HG03575 (cell line): ENCODE measurements at regions not wholly inside any gene's neighbourhood (a gene's known extent, or its start where the extent isn't known, plus 50 kb on each side); places are given as distances from the start of the nearest gene placed in this dataset.
"Not testable (repeated sequence)": the region's sequence is repeated elsewhere in the genome, so short reads cannot be mapped to it uniquely, and the experiment has no call there.

Experiments
- ATAC-seq: cut with Tn5 transposase; IDR thresholded peaks from one replicate; pipeline ENCODE4 v1.9.1; 2021; ENCODE audit not compliant: unreplicated experiment, insufficient number of reproducible peaks, low FRiP score; ENCODE audit errors: extremely low read depth

DNA sequence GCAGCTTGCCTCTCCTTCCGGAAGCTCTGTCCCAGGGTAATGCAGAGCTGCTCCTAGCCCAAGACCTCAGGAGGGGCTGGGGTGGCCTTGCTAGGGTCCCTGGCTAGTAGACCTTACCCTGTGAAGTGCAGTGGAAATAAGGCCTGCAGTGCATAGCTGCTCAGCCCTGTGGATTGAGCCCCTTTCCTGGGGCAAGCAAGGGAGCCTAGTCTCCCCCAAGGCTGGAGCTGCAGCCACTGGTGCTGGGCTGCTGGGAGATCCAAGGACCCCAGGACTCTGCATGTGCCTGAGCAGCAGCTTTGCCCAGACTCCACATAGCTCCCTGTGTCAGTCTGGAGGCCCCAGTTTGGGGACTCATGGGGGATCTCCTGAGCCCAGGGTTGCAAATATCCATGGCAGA lies 57.9 kb downstream of the FANCF start:
- no peak for ATAC-seq

DNA sequence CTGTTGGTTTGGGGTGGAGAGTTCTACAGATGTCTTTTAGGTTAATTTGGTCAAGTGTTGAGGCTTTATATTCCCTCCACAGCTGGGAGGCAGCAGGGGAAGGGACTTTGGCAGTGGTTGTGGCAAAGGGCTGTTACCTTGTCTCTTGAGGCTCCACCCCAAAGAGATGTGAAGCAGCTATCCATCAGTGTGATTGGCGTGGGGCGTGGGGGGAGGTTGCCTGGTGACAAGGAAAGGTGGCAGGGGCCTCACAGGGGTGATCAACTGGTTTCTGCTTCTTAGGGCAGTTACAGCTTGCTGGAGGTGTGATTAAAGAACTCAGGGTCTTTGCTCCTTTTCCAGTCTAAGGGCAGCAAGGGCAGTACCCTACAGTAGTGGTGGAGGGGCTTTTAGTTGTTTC lies 59.3 kb downstream of the FANCF start:
- ATAC-seq = no peak

DNA sequence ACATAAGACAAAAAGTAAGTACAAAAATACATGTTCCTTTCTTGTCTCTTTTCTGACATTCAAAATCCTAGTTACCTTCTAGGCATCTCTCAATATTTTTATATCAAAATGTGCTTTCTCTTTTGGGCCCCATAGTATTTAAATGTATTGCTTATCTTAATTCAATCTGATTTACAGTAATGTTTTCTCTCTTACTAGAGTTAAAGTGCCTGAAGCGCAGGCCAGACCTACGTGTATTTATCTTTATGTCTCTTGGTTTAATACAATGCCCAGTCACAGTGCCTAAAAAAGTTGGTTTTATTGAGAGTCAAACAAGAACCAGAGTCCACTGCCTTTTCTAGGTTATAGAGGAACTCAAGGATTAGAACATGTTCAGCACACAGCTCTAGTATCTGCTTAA lies 64.3 kb downstream of the FANCF start:
- no peak for ATAC-seq

DNA sequence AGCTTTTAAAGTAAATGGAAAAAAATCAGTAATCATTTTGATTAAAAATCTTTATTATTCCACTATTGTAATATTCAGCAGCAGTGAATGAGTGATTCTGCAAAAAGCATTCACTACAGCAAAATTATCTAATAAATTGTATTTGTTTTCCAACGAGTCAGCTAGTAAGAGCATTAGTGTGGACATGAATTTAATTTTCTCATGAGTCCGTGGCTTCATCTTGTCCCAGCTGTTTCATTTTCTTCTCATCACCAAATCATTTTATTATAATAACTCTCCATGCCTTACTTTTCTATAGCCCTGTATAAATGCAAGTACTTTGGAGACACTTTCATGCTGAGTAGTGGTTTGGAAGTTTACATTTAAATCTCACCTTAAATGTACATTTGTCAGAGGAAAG lies 66.2 kb downstream of the FANCF start:
- ATAC-seq = no peak

DNA sequence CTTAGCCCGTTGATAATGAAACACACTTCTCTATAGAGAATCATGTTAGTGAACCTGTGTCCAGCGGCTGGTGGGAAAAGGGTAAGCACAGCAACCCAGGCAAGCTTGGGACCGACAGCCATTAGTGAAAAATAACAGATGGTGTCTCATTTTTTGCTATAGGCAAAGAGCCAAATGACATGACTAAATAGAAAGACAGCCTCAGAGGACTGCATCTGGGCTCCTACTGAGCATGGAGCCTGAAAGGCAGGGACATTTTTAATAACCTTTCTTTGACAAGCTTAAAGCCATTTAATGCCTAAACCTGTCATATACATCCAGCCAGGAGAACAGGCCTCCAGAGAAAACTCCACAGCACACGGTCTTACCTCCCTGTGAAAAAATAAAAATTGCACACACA lies 67.0 kb downstream of the FANCF start:
- no peak for ATAC-seq

DNA sequence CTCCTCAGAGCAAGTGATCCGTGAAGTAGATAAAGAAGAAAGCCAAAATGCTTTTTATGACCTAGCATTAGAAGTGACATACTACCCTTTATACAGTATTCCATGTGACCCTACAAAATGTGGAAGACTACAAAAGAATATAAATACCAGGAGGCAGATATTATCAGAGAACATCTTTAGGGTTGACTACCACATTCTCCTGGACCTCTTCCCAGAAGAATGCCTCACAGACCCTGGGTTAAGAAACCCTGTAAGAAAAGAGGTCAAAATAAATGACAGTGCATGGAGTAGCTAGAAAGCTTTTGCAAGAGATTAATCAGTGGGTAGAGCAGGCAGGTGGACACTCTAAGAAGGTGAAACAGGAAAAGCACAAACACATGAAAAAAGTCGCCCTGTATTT lies 69.2 kb downstream of the FANCF start:
- no peak for ATAC-seq

DNA sequence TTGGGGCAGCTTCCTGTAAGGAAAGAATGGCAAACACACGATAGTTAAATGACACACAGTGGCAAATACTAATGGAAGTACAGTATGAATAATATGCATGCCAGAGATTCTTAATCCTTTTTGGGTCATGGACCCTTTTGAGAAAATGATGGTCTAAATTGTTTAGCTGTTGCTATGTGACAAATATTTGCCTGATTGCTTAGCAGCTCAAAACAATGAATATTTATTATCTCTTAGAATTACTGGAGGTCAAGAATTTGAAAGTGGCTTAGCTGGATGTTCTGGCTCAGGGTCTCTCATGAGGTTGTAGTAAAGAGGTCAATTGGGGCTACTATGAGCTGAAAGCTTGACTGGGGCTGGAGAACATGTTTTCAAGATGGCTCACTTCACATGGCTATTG lies 69.7 kb downstream of the FANCF start:
- ATAC-seq = no peak

DNA sequence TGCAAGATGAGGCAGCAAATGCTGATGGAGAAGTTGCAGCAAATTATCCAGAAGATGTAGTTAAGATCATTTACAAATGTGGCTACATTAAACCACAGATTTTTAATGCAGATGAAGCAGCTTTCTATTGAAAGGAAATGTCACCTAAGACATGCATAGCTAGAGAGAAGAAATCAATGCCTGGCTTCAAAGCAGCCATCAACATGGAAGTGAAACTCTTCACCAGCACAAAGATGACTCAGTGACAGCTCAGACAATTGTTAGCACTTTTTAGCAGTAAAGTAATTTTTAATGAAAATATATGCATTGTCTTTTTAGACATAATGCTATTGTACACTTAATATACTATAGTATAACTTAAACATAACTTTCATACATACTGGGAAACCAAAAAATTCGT lies 71.4 kb downstream of the FANCF start:
- peak; percentile 78 for ATAC-seq

DNA sequence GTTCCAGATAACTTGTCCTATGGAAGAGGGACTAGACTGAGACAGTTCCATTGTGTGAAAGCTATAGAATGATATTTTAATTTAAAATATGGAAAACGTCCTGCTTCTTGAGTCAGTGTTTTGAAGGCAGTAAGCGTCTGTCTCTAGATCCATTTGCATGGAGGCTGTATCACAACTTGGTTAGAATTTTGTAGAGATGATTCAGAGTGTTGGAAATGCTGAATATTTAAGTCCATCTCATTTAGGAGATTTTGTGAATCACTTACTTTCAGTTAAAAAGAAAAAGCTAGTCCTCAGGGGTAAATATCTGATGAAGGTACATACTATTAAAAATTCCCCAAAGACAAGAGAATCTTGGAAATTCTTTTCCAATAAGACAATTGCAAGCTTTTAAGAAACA lies 72.7 kb downstream of the FANCF start:
- ATAC-seq = no peak

DNA sequence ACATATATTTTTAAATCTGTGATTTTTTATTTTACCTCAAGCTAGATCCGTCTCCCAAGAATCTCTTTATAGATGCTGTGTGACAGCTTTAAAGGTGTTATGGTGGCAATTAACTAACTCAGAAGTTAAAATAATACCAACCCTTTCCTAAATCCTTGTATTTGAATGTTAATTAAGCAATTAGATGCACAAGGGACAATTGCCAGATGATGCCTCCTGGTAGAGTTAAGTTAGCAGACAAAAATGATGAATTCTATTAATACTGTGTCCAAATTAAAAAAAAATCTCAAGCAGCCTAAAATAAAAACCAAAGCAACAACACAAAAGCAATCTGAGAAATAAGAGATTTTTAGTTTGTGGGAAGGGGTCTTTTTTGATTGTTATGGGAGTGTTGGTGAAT lies 78.9 kb downstream of the FANCF start:
- no peak for ATAC-seq

DNA sequence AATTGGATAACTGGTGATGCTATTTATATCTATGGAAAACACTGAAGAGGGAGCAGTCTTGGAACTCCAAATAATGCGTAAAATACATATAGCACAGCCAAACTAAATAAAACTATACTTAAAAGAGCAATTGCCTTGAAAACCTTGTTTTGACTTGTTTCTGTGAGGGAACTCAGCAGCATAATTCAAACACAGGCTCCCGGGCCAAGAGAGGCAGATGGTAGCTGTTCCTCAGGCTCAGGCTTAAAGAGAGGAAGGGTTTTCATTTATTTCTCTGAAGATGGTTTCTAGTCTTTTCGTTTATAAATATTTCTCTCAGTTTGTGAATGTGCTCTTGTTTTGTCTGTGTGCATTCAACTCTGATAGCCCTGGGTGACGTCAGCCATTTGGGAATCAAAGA lies 82.4 kb downstream of the FANCF start:
- ATAC-seq = no peak

DNA sequence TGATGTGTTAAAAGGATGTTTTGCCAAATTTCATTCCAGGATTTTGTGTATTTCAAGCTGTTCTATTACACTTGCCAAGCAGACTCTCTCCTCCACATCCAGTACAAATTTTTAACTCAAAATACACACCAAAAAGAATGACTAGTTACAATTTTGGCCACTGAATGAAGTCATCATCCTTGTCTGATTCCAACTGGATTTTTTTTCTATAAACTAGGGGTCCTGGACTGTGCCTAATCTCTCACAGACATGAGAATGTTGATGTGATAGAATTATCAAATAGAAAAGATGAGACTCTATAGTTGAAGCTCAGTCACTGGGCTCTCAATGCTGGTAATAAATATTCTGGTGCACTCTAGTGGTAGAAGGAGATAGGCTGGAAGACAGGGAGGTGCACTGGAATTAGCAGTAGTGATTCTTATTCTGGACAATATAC lies 85.8 kb downstream of the FANCF start:
- no peak for ATAC-seq

DNA sequence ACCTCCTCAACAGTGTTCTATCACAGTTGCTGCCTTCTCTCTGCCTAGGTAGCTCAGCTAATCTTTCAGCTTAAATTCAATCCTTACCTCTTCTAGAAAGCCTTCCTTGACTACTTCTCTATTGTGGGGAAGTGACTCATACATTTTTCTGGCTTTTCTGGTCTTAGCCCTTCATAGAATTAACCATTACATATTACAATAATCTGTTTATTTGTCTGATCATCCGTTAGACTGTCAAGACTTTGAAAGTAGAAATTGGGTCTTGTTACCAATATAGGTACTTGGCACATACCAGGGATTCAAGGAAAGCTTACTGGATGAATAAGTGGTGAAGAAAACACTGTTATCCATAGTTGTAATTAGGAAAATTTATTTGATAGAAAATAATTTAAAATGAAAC lies 89.6 kb downstream of the FANCF start:
- ATAC-seq = no peak

DNA sequence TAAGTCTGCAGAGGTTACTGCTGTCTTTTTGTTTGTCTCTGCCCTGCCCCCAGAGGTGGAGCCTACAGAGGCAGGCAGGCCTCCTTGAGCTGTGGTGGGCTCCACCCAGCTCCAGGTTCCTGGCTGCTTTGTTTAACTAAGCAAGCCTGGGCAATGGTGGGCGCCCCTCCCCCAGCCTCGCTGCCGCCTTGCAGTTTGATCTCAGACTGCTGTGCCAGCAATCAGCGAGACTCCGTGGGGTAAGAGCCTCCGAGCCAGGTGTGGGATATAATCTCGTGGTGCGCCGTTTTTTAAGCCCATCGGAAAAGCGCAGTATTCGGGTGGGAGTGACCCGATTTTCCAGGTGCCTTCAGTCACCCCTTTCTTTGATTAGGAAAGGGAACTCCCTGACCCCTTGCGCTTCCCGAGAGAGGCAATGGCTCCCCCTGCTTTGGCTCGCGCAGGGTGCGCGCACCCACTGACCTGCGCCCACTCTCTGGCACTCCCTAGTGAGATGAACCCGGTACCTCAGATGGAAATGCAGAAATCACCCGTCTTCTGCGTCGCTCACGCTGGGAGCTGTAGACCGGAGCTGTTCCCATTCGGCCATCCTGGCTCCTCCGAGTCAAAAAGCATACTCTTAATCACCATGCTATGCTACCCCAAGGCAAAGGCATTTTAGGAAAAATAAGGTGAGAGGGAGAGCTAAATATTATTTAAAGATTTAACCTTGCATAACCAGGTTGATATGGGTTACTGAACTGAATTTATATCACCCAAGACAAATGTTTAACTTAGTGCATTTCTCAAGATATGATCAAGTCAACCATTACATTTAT lies 96.8 kb downstream of the FANCF start:
- not testable (repeated sequence) for ATAC-seq

DNA sequence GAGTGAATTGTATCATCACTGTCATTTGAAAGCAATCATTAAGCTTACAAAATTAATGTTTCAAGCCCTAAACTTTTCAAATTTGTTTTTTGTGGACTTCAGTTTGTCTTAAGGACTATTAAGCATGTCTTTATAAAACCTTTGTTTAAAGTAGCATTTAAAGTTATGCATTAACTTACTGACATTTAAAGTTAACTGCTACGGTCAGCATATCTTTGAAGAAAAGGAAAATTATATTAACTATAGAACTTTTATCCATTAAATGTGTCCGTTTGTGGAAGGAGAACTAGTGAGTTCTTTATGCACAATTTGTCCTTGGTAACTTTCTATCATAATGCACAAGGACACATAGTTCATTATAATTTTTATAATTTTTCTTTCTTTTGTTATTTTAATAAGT lies 103.4 kb downstream of the FANCF start:
- ATAC-seq = no peak

DNA sequence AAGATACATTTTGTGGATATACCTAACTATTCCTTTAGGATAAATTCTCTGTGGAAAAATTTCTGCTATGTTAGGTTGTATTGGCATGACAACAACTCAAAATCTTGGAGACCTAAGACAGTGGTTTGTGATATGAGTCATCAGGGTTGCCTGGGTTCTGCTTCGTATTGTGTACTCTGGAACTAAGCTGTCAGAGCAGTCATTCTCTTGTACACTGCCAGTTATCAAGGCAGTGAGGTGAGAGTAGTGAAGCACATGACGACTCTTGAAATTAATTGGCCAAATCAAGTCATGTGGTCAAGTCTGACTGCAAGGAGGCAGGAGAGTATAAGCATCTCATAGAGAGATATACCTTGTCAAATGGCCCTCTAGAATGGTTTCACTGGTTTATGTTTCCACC lies 104.4 kb downstream of the FANCF start:
- ATAC-seq = no peak

DNA sequence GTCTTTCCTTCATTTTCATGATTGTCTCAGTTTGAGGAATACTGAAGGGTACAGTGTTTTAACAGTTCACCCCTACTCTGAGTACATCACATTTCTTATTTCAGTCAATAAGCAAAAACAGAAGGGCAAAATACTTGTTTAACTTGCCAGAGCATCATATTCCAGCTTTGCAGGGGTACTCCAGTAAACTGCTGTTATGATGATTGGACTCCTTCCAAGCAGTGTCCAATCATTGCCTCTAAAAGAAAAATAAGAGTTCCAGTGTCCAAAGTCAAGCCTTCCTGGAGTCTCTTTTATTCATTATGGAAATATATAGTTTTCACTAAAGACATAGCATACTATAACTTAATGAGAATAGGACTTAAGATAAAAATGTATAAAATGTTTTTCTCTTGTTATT lies 105.1 kb downstream of the FANCF start:
- no peak for ATAC-seq

DNA sequence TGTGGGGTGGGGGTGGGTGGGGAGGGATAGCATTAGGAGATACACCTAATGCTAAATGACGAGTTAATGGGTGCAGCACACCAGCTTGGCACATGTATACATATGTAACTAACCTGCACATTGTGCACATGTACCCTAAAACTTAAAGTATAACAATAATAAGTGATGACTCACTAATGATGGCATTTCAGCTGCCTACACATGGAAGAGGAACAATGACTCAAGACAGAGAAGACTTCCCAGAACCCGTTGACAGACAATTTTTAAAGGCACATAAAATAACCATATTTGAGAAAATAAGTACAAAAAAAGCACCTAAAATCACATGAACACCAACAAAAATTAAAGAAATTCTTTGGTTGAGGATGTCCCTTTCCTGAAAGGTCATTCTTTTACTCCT lies 107.3 kb downstream of the FANCF start:
- ATAC-seq = not testable (repeated sequence)

DNA sequence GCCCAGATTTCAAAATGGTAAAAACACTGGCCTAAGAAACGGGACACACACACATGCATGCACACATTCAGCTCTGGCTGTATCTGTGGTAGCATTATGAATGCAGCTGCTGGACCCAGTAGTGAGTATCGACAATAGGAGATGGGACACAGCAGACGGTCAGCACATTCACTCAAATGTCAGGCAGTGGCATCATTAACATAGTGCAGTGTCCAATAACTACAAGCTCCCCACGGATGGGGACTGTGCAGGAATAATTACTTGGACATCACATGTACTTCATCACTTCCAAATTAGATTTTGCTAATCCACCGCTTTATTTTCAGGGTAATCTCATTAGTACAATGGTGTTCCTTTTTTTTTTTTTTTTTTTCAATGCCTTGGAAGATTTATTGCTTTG lies 109.5 kb downstream of the FANCF start:
- no peak for ATAC-seq

DNA sequence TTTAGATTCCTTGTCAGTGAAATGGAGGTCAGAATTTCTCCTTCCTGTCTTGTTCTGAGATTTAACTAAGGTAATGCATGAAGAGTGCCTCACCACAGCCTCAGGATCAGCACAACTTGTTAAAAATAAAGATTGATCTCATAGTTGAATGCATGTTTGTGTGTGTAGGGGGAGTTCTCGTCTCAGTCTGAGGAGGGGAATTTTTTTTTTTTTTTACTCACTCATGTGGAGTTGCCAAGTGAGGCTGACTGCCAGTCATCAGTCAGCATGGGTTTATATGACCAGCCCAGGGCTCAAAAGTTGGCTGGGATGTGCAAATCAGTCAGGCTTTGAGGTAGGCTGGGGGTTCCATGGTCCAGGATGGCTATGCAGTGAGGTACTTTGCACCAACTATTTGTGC lies 113.2 kb downstream of the FANCF start:
- no peak for ATAC-seq

DNA sequence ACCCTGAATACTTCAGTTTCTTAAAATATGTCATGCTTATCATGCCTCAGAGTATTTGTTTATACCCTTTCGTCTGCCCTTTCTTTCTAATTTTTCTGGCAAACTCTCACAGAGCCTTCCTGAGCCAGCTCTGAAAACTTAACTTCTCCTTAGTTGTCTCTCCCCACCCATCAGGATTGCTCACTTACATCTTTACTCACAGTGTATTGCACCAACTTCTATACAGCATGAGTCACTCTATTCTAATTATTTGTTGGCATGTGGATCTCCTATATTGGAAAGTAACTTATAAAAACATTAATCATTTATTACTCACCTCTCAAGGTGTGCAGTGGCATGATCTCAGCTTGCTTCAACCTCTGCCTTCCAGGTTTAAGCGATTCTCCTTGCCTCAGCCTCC lies 114.9 kb downstream of the FANCF start:
- no peak for ATAC-seq
